HL-60 (cell line): ENCODE measurements at regions not wholly inside any gene's neighbourhood (a gene's known extent, or its start where the extent isn't known, plus 50 kb on each side); places are given as distances from the start of the nearest gene placed in this dataset.
A peak's percentile ranks its signal among the peaks of the same experiment; 100 is the strongest.
"Not testable (repeated sequence)": the region's sequence is repeated elsewhere in the genome, so short reads cannot be mapped to it uniquely, and the experiment has no call there.

ENCODE experiments used
- DNase-seq, 2 experiments: peaks; one replicate each; pipeline ENCODE4 v3.0.0-alpha.2; 2010 to 2020; ENCODE audit warnings: low read depth in 1 of 2, low spot score in 1 of 2
- H3K27ac ChIP-seq: fragments of 250-450 bp; sonication (Bioruptor Pico); replicated peaks from 2 replicates; pipeline ENCODE4 v1.5.1; 2020; ENCODE audit warnings: mild to moderate bottlenecking, moderate library complexity
- H3K27me3 ChIP-seq: fragments of 250-450 bp; sonication (Bioruptor Pico); 2 replicates; pipeline ENCODE4 v1.5.1; 2021; ENCODE audit warnings: mild to moderate bottlenecking, moderate library complexity; ENCODE audit not compliant: insufficient read depth, poor library complexity, severe bottlenecking
- H3K4me3 ChIP-seq: replicated peaks from 2 replicates; pipeline ENCODE4 v1.5.1; 2011; ENCODE audit warnings: mild to moderate bottlenecking, control low read depth, low read length; ENCODE audit not compliant: insufficient read depth
- CTCF ChIP-seq: IDR thresholded peaks from one replicate; pipeline ENCODE4 v1.5.1; 2011; ENCODE audit warnings: low read length, control low read depth, inconsistent platforms; ENCODE audit not compliant: insufficient read depth
- GABPA ChIP-seq: IDR thresholded peaks from 2 replicates; pipeline ENCODE4 v1.6.1; 2012; ENCODE audit warnings: low read depth
- POLR2AphosphoS5 ChIP-seq: IDR thresholded peaks from 2 replicates; pipeline ENCODE4 v1.6.1; 2012; ENCODE audit warnings: low read depth
- REST ChIP-seq: IDR thresholded peaks from 2 replicates; pipeline ENCODE4 v1.6.1; 2012; ENCODE audit warnings: low read depth; ENCODE audit not compliant: insufficient replicate concordance
- SPI1 ChIP-seq: IDR thresholded peaks from 2 replicates; pipeline ENCODE4 v1.6.1; 2012; ENCODE audit warnings: low read depth, mild to moderate bottlenecking, borderline replicate concordance

- Histone ChIP-seq H3K27me3 (no peaks in the 10 kb centered on the region), H3K4me3 (no peak overlapping the region), H3K27ac (no peak overlapping the region)
- TF ChIP-seq REST (no peak), GABPA (no peak), SPI1 (no peak), POLR2AphosphoS5 (no peak), CTCF (no peak)
- DNase-seq = no peak
Measured at GRCh38 chr11:86147004-86147403, 78.1 kb upstream of the PICALM start.

GRCh38 chr11:86145439-86146156 is 76.7 kb upstream of the PICALM start:
- TF ChIP-seq GABPA = no peak
- no peak for TF ChIP-seq CTCF
- no peak for TF ChIP-seq SPI1
- no peak for TF ChIP-seq REST
- no peak for TF ChIP-seq POLR2AphosphoS5
- Histone ChIP-seq H3K4me3 (no peak overlapping the region), H3K27ac (no peak overlapping the region), H3K27me3 (no peaks in the 10 kb centered on the region)
- DNase-seq = no peak

- Histone ChIP-seq H3K27me3 (no peaks in the 10 kb centered on the region), H3K4me3 (no peak overlapping the region), H3K27ac (no peak overlapping the region)
- DNase-seq = no peak
- no peak for TF ChIP-seq GABPA
- no peak for TF ChIP-seq SPI1
- no peak for TF ChIP-seq POLR2AphosphoS5
Measured at GRCh38 chr11:86144846-86145245, 76.0 kb upstream of the PICALM start.

- H3K27ac ChIP-seq = peak overlapping the region; percentile 49; the same call in 1 of the 2 replicates
- H3K27me3 ChIP-seq, DNase-seq, H3K4me3 ChIP-seq: not testable (repeated sequence)
Measured at GRCh38 chr11:86144087-86144486, 75.2 kb upstream of the PICALM start.
